HepG2 (cell line): ENCODE measurements at regions not wholly inside any gene's neighbourhood (a gene's known extent, or its start where the extent isn't known, plus 50 kb on each side); places are given as distances from the start of the nearest gene placed in this dataset.

ENCODE experiments used
- ATAC-seq: fragments of 200-7000 bp; cut with Tn5 transposase; 3 replicates; pipeline ENCODE4 v1.9.1; 2020; ENCODE audit warnings: mild to moderate bottlenecking, moderate library complexity
- BruUV-seq: library from RNA; stranded (reverse); fragments of 400-500 nt; replicated peaks from 2 replicates; lab custom pipeline; 2021; lab: Mats Ljungman, UMichigan
- CTCF ChIA-PET: fragments of 300-600 bp; formaldehyde crosslinking; extraction: SDS; loops from one replicate; lab custom pipeline; 2021; ENCODE audit warnings: low total read pairs, inconsistent platforms, low intra/inter-chr PET ratio; lab: Yijun Ruan, JAX
- POLR2A ChIA-PET: fragments of 350-600 bp; sonication (Branson Sonifier 250); formaldehyde crosslinking; loops from one replicate; lab custom pipeline; 2020; ENCODE audit warnings: antibody characterized with exemption, inconsistent platforms; lab: Yijun Ruan, JAX
- DNase-seq: peaks from one replicate; pipeline ENCODE4 v3.0.0-alpha.2; 2015; ENCODE audit warnings: low spot score
- FAIRE-seq: peaks from 3 replicates; lab custom pipeline; 2011; peaks lifted over from hg19 to GRCh38; lab: Jason Lieb, UNC
- H2AFZ ChIP-seq: one replicate; pipeline ENCODE4 v1.6.1; 2011; ENCODE audit warnings: low read length, inconsistent platforms
- H3K27ac ChIP-seq: fragments of 300-600 bp; 3 replicates; pipeline ENCODE4 v1.8.0; 2011; ENCODE audit warnings: mixed run types, mild to moderate bottlenecking, mixed read lengths, low read length, inconsistent platforms; ENCODE audit not compliant: insufficient read depth; ENCODE audit errors: extremely low read length
- H3K27me3 ChIP-seq, 2 experiments: fragments of 200-600 bp in 1 of 2; 2 replicates in 1 of 2; 3 replicates in 1 of 2; pipeline versions ENCODE4 v1.6.0 to v1.8.0; 2011; ENCODE audit warnings: low read length in 2 of 2, mild to moderate bottlenecking in 2 of 2, moderate library complexity in 2 of 2, inconsistent platforms in 1 of 2; ENCODE audit not compliant: insufficient read depth in 2 of 2, control insufficient read depth in 1 of 2
- H3K36me3 ChIP-seq, 2 experiments: fragments of 200-600 bp in 1 of 2; replicated peaks in 1 of 2; 2 replicates in 1 of 2; 3 replicates in 1 of 2; pipeline versions ENCODE4 v1.5.1 to v1.8.0; 2011; ENCODE audit warnings: low read length in 2 of 2, inconsistent platforms in 1 of 2; ENCODE audit not compliant: insufficient read depth in 2 of 2, control insufficient read depth in 1 of 2
- H3K4me1 ChIP-seq: 2 replicates; pipeline ENCODE4 v1.5.1; 2012; ENCODE audit warnings: low read length, inconsistent platforms; ENCODE audit not compliant: insufficient read depth
- H3K4me2 ChIP-seq: 2 replicates; pipeline ENCODE4 v1.6.0; 2011; ENCODE audit warnings: low read depth, low read length, inconsistent platforms
- H3K4me3 ChIP-seq, 3 experiments: fragments of 200-600 bp in 1 of 3; sonication (generic), shearing (Covaris generic) in 1 of 3; replicated peaks in 1 of 3; 2 replicates each; pipeline ENCODE4 v1.5.1; 2011 to 2016; ENCODE audit warnings: low read length in 3 of 3, inconsistent platforms in 2 of 3, low read depth in 2 of 3, mild to moderate bottlenecking in 2 of 3, control low read depth in 1 of 3, mixed read lengths in 1 of 3; ENCODE audit not compliant: insufficient read depth in 1 of 3
- H3K79me2 ChIP-seq: one replicate; pipeline ENCODE4 v1.6.1; 2011; ENCODE audit warnings: low read length, inconsistent platforms; ENCODE audit not compliant: insufficient read depth
- H3K9ac ChIP-seq: 2 replicates; pipeline ENCODE4 v1.6.0; 2011; ENCODE audit warnings: mild to moderate bottlenecking, low read depth, low read length, inconsistent platforms; ENCODE audit not compliant: insufficient read depth
- H3K9me3 ChIP-seq: 2 replicates; pipeline ENCODE4 v1.5.1; 2012; ENCODE audit warnings: mild to moderate bottlenecking, low read length
- H4K20me1 ChIP-seq: 2 replicates; pipeline ENCODE4 v1.6.0; 2011; ENCODE audit warnings: inconsistent platforms, mild to moderate bottlenecking, low read length, moderate library complexity; ENCODE audit not compliant: insufficient read depth
- MEIS1 ChIP-seq: sonication (generic); formaldehyde crosslinking; IDR thresholded peaks from 2 replicates; pipeline ENCODE4 v1.9.0; 2021; ENCODE audit warnings: mild to moderate bottlenecking, missing genetic modification reagents, moderate library complexity, borderline replicate concordance
- TAF15 ChIP-seq: fragments of 200-400 bp; formaldehyde crosslinking; IDR thresholded peaks from one replicate; pipeline ENCODE4 v1.6.1; 2018; ENCODE audit warnings: mild to moderate bottlenecking, low read depth, low read length; ENCODE audit not compliant: poor library complexity, severe bottlenecking
- WGBS: methylation state at CpG from one replicate; pipeline ENCODE4 v1.1.6; 2017; ENCODE audit warnings: low lambda C conversion rate; 5-methylcytosine and 5-hydroxymethylcytosine counted together
- in situ Hi-C: cut with HindIII; loops from 2 replicates; pipeline ENCODE4 v1.10.0; 2017; ENCODE audit warnings: low pct_unique_long_range_greater_than_20kb; ENCODE audit not compliant: extremely low pct_ligation_motif_present
- intact Hi-C: fragments of 100-400 bp; cut with micrococcal nuclease; formaldehyde crosslinking; loops from one replicate; pipeline ENCODE4 v1.10.0; 2022; ENCODE audit not compliant: unreplicated experiment
- TF ChIP-seq, protein P1 (sequence below): IDR thresholded peaks from 2 replicates; pipeline ENCODE4 v1.6.1; 2016; ENCODE audit warnings: low read depth, borderline replicate concordance
- TF ChIP-seq, protein P2 (sequence below): sonication (generic); formaldehyde crosslinking; IDR thresholded peaks from 2 replicates; pipeline ENCODE4 v1.4.0; 2020; ENCODE audit warnings: low read depth, missing genetic modification reagents
- TF ChIP-seq, protein P3 (sequence below): sonication (generic); formaldehyde crosslinking; IDR thresholded peaks from 2 replicates; pipeline ENCODE4 v1.4.0; 2020; ENCODE audit warnings: missing genetic modification reagents, borderline replicate concordance
- TF ChIP-seq, protein P4 (sequence below): sonication (generic); formaldehyde crosslinking; IDR thresholded peaks from 2 replicates; pipeline ENCODE4 v1.4.0; 2020; ENCODE audit warnings: missing genetic modification reagents
- TF ChIP-seq, protein P5 (sequence below): sonication (generic); formaldehyde crosslinking; conservative IDR thresholded peaks from 2 replicates; pipeline ENCODE4 v1.8.0; 2022; ENCODE audit warnings: missing genetic modification reagents

DNA sequence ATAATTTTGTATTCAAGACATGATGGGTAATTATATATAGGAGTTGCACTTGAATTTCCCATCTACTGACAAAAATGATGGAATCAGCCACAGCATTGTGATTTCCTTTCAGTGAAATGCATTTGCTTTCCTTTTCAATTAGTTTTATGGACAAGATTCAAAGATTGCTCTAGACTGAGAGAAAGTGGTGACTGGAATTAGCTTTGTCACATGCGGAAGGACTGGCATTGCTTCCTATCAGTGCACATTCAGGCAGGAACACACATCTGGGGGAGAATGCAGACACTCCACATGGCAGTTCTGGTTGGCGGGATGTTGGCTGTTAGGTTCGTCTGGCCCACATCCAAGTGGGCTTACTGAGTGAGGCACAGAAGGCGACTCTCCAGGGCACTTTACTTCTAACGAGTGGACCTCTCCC lies 399.3 kb upstream of the RGMA start:
- POLR2A ChIA-PET = no interaction called here
- no peak overlapping the region for H3K4me3 ChIP-seq
- no peak overlapping the region for H2AFZ ChIP-seq
- H4K20me1 ChIP-seq = no peaks in the 10 kb centered on the region
- TF ChIP-seq, protein P1, sequence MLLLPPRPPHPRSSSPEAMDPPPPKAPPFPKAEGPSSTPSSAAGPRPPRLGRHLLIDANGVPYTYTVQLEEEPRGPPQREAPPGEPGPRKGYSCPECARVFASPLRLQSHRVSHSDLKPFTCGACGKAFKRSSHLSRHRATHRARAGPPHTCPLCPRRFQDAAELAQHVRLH = no peak
- TF ChIP-seq, protein P2, sequence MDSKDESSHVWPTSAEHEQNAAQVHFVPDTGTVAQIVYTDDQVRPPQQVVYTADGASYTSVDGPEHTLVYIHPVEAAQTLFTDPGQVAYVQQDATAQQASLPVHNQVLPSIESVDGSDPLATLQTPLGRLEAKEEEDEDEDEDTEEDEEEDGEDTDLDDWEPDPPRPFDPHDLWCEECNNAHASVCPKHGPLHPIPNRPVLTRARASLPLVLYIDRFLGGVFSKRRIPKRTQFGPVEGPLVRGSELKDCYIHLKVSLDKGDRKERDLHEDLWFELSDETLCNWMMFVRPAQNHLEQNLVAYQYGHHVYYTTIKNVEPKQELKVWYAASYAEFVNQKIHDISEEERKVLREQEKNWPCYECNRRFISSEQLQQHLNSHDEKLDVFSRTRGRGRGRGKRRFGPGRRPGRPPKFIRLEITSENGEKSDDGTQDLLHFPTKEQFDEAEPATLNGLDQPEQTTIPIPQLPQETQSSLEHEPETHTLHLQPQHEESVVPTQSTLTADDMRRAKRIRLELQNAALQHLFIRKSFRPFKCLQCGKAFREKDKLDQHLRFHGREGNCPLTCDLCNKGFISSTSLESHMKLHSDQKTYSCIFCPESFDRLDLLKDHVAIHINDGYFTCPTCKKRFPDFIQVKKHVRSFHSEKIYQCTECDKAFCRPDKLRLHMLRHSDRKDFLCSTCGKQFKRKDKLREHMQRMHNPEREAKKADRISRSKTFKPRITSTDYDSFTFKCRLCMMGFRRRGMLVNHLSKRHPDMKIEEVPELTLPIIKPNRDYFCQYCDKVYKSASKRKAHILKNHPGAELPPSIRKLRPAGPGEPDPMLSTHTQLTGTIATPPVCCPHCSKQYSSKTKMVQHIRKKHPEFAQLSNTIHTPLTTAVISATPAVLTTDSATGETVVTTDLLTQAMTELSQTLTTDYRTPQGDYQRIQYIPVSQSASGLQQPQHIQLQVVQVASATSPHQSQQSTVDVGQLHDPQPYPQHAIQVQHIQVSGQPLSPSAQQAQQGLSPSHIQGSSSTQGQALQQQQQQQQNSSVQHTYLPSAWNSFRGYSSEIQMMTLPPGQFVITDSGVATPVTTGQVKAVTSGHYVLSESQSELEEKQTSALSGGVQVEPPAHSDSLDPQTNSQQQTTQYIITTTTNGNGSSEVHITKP (CRISPR knock-in tag) = no peak
- no peak for TF ChIP-seq TAF15
- TF ChIP-seq, protein P3, sequence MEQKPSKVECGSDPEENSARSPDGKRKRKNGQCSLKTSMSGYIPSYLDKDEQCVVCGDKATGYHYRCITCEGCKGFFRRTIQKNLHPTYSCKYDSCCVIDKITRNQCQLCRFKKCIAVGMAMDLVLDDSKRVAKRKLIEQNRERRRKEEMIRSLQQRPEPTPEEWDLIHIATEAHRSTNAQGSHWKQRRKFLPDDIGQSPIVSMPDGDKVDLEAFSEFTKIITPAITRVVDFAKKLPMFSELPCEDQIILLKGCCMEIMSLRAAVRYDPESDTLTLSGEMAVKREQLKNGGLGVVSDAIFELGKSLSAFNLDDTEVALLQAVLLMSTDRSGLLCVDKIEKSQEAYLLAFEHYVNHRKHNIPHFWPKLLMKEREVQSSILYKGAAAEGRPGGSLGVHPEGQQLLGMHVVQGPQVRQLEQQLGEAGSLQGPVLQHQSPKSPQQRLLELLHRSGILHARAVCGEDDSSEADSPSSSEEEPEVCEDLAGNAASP = no peak
- no peak for TF ChIP-seq MEIS1 (CRISPR knock-in tag)
- TF ChIP-seq, protein P4, sequence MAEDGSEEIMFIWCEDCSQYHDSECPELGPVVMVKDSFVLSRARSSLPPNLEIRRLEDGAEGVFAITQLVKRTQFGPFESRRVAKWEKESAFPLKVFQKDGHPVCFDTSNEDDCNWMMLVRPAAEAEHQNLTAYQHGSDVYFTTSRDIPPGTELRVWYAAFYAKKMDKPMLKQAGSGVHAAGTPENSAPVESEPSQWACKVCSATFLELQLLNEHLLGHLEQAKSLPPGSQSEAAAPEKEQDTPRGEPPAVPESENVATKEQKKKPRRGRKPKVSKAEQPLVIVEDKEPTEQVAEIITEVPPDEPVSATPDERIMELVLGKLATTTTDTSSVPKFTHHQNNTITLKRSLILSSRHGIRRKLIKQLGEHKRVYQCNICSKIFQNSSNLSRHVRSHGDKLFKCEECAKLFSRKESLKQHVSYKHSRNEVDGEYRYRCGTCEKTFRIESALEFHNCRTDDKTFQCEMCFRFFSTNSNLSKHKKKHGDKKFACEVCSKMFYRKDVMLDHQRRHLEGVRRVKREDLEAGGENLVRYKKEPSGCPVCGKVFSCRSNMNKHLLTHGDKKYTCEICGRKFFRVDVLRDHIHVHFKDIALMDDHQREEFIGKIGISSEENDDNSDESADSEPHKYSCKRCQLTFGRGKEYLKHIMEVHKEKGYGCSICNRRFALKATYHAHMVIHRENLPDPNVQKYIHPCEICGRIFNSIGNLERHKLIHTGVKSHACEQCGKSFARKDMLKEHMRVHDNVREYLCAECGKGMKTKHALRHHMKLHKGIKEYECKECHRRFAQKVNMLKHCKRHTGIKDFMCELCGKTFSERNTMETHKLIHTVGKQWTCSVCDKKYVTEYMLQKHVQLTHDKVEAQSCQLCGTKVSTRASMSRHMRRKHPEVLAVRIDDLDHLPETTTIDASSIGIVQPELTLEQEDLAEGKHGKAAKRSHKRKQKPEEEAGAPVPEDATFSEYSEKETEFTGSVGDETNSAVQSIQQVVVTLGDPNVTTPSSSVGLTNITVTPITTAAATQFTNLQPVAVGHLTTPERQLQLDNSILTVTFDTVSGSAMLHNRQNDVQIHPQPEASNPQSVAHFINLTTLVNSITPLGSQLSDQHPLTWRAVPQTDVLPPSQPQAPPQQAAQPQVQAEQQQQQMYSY (CRISPR knock-in tag) = no peak
- TF ChIP-seq, protein P5, sequence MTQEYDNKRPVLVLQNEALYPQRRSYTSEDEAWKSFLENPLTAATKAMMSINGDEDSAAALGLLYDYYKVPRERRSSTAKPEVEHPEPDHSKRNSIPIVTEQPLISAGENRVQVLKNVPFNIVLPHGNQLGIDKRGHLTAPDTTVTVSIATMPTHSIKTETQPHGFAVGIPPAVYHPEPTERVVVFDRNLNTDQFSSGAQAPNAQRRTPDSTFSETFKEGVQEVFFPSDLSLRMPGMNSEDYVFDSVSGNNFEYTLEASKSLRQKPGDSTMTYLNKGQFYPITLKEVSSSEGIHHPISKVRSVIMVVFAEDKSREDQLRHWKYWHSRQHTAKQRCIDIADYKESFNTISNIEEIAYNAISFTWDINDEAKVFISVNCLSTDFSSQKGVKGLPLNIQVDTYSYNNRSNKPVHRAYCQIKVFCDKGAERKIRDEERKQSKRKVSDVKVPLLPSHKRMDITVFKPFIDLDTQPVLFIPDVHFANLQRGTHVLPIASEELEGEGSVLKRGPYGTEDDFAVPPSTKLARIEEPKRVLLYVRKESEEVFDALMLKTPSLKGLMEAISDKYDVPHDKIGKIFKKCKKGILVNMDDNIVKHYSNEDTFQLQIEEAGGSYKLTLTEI (CRISPR knock-in tag) = no peak
- CTCF ChIA-PET = no interaction called here
- no peaks in the 10 kb centered on the region for H3K9me3 ChIP-seq
- no peak overlapping the region for H3K27ac ChIP-seq
- no peak overlapping the region for H3K9ac ChIP-seq
- no peaks in the 10 kb centered on the region for H3K79me2 ChIP-seq
- no TSS peak for BruUV-seq
- intact Hi-C loops = no loop called here
- in situ Hi-C loops = no loop called here
- no peak for FAIRE-seq
- DNase-seq = no peak
- no peak for ATAC-seq
- no peak overlapping the region for H3K4me2 ChIP-seq
- no peaks in the 10 kb centered on the region for H3K27me3 ChIP-seq
- H3K4me1 ChIP-seq = no peaks in the 10 kb centered on the region
- 32% methylated on average over 5 of the region's 5 CpGs for WGBS
- H3K36me3 ChIP-seq = no peaks in the 10 kb centered on the region
